HEK293 (cell line): ENCODE measurements at regions not wholly inside any gene's neighbourhood (a gene's known extent, or its start where the extent isn't known, plus 50 kb on each side); places are given as distances from the start of the nearest gene placed in this dataset.

Experiments used
- CTCF ChIA-PET: fragments of 350-600 bp; formaldehyde crosslinking; extraction: SDS; loops from one replicate; lab custom pipeline; 2021; ENCODE audit warnings: antibody characterized with exemption; lab: Yijun Ruan, JAX
- POLR2A ChIA-PET: fragments of 300-600 bp; formaldehyde crosslinking; extraction: SDS; loops from one replicate; lab custom pipeline; 2020; ENCODE audit warnings: antibody characterized with exemption, inconsistent platforms; lab: Yijun Ruan, JAX
- H3K27ac ChIP-seq: fragments of 200-500 bp; sonication (Bioruptor generic); 2 replicates; pipeline ENCODE4 v1.5.1; 2014; ENCODE audit warnings: low read depth, low read length, control low read depth, inconsistent platforms; ENCODE audit errors: extremely low read depth
- H3K36me3 ChIP-seq, 2 experiments: fragments of 200-500 bp in 1 of 2; sonication (Bioruptor generic) in 1 of 2; 1 replicate in 1 of 2; 2 replicates in 1 of 2; pipeline ENCODE4 v1.5.1; 2014 to 2017; ENCODE audit warnings: inconsistent platforms in 2 of 2, low read length in 2 of 2; ENCODE audit not compliant: control insufficient read depth in 2 of 2, insufficient read depth in 1 of 2
- H3K4me1 ChIP-seq: fragments of 200-500 bp; sonication (Bioruptor generic); 2 replicates; pipeline ENCODE4 v1.5.1; 2014; ENCODE audit warnings: mild to moderate bottlenecking, low read length, inconsistent platforms; ENCODE audit not compliant: control insufficient read depth, insufficient read depth
- H3K4me3 ChIP-seq: 2 replicates; pipeline ENCODE4 v1.5.1; 2011; ENCODE audit warnings: low read depth, mild to moderate bottlenecking, control low read depth, low read length, moderate library complexity
- H3K9me3 ChIP-seq: fragments of 200-500 bp; sonication (Bioruptor generic); 2 replicates; pipeline ENCODE4 v1.5.1; 2014; ENCODE audit warnings: low read depth, low read length, inconsistent platforms; ENCODE audit not compliant: control insufficient read depth, insufficient read depth
- KLF7 ChIP-seq: fragments of 450-650 bp; formaldehyde crosslinking; IDR thresholded peaks from 2 replicates; pipeline ENCODE4 v1.5.1; 2016; ENCODE audit warnings: missing biosample characterization, missing genetic modification characterization, borderline replicate concordance
- ZBTB48 ChIP-seq: fragments of 450-650 bp; formaldehyde crosslinking; IDR thresholded peaks from 2 replicates; pipeline ENCODE4 v1.5.1; 2016; ENCODE audit warnings: missing biosample characterization, missing genetic modification characterization
- ZBTB8A ChIP-seq: fragments of 450-650 bp; formaldehyde crosslinking; IDR thresholded peaks from 2 replicates; pipeline ENCODE4 v1.5.1; 2016; ENCODE audit warnings: missing biosample characterization, missing genetic modification characterization
- ZNF16 ChIP-seq: fragments of 450-650 bp; formaldehyde crosslinking; IDR thresholded peaks from 2 replicates; pipeline ENCODE4 v1.5.1; 2016; ENCODE audit warnings: low read depth, missing biosample characterization, missing genetic modification characterization
- ZNF169 ChIP-seq: fragments of 450-650 bp; formaldehyde crosslinking; IDR thresholded peaks from 2 replicates; pipeline ENCODE4 v1.5.1; 2016; ENCODE audit warnings: missing biosample characterization, missing genetic modification characterization
- ZNF223 ChIP-seq: fragments of 450-650 bp; formaldehyde crosslinking; IDR thresholded peaks from 2 replicates; pipeline ENCODE4 v1.5.1; 2016; ENCODE audit warnings: missing biosample characterization, missing genetic modification characterization
- ZNF239 ChIP-seq: fragments of 450-650 bp; formaldehyde crosslinking; IDR thresholded peaks from 2 replicates; pipeline ENCODE4 v1.5.1; 2016; ENCODE audit warnings: missing biosample characterization, missing genetic modification characterization
- ZNF24 ChIP-seq: fragments of 450-650 bp; formaldehyde crosslinking; IDR thresholded peaks from 2 replicates; pipeline ENCODE4 v1.5.1; 2016; ENCODE audit warnings: missing biosample characterization, missing genetic modification characterization
- ZNF391 ChIP-seq: fragments of 450-650 bp; formaldehyde crosslinking; IDR thresholded peaks from 2 replicates; pipeline ENCODE4 v1.5.1; 2016; ENCODE audit warnings: low read depth, missing biosample characterization, missing genetic modification characterization, borderline replicate concordance
- ZNF473 ChIP-seq: fragments of 450-650 bp; formaldehyde crosslinking; IDR thresholded peaks from 2 replicates; pipeline ENCODE4 v1.5.1; 2017; ENCODE audit warnings: missing biosample characterization, missing genetic modification characterization
- ZNF521 ChIP-seq: fragments of 450-650 bp; formaldehyde crosslinking; IDR thresholded peaks from 2 replicates; pipeline ENCODE4 v1.5.1; 2017; ENCODE audit warnings: missing biosample characterization, mild to moderate bottlenecking, missing genetic modification characterization
- ZNF555 ChIP-seq: fragments of 450-650 bp; formaldehyde crosslinking; conservative IDR thresholded peaks from 2 replicates; pipeline ENCODE4 v1.5.1; 2017; ENCODE audit warnings: missing biosample characterization, mild to moderate bottlenecking, missing genetic modification characterization, inconsistent platforms
- ZNF621 ChIP-seq: fragments of 450-650 bp; formaldehyde crosslinking; IDR thresholded peaks from 2 replicates; pipeline ENCODE4 v1.5.1; 2017; ENCODE audit warnings: missing biosample characterization, missing genetic modification characterization
- ZNF623 ChIP-seq: fragments of 450-650 bp; formaldehyde crosslinking; IDR thresholded peaks from 2 replicates; pipeline ENCODE4 v1.5.1; 2016; ENCODE audit warnings: missing biosample characterization, missing genetic modification characterization
- ZNF654 ChIP-seq: fragments of 450-650 bp; formaldehyde crosslinking; IDR thresholded peaks from 2 replicates; pipeline ENCODE4 v1.5.1; 2016; ENCODE audit warnings: low read depth, missing biosample characterization, missing genetic modification characterization
- ZNF792 ChIP-seq: fragments of 450-650 bp; formaldehyde crosslinking; IDR thresholded peaks from 2 replicates; pipeline ENCODE4 v1.5.1; 2016; ENCODE audit warnings: missing biosample characterization, missing genetic modification characterization
- TF ChIP-seq, protein P1 (sequence below): fragments of 450-650 bp; formaldehyde crosslinking; optimal IDR thresholded peaks from 2 replicates; pipeline ENCODE3; 2016; ENCODE audit warnings: missing biosample characterization, mild to moderate bottlenecking, missing genetic modification characterization
- TF ChIP-seq, protein P2 (sequence below): fragments of 450-650 bp; IDR thresholded peaks from 2 replicates; pipeline ENCODE4 v1.5.1; 2018; ENCODE audit warnings: missing biosample characterization, mild to moderate bottlenecking, missing genetic modification characterization
- TF ChIP-seq, protein P3 (sequence below): fragments of 450-650 bp; formaldehyde crosslinking; IDR thresholded peaks from 2 replicates; pipeline ENCODE4 v1.5.1; 2017; ENCODE audit warnings: missing biosample characterization, missing genetic modification characterization
- TF ChIP-seq, protein P4 (sequence below): fragments of 450-650 bp; formaldehyde crosslinking; conservative IDR thresholded peaks from 2 replicates; pipeline ENCODE4 v1.5.1; 2016; ENCODE audit warnings: low read depth, missing biosample characterization, missing genetic modification characterization
- TF ChIP-seq, protein P5 (sequence below): fragments of 450-650 bp; formaldehyde crosslinking; IDR thresholded peaks from 2 replicates; pipeline ENCODE4 v1.5.1; 2016; ENCODE audit warnings: missing biosample characterization, missing genetic modification characterization, low read depth
- TF ChIP-seq, protein P6 (sequence below): fragments of 450-650 bp; formaldehyde crosslinking; IDR thresholded peaks from 2 replicates; pipeline ENCODE4 v1.5.1; 2016; ENCODE audit warnings: missing biosample characterization, missing genetic modification characterization, low read depth
- TF ChIP-seq, protein P7 (sequence below): fragments of 450-650 bp; formaldehyde crosslinking; IDR thresholded peaks from 2 replicates; pipeline ENCODE4 v1.5.1; 2017; ENCODE audit warnings: missing biosample characterization, missing genetic modification characterization

DNA sequence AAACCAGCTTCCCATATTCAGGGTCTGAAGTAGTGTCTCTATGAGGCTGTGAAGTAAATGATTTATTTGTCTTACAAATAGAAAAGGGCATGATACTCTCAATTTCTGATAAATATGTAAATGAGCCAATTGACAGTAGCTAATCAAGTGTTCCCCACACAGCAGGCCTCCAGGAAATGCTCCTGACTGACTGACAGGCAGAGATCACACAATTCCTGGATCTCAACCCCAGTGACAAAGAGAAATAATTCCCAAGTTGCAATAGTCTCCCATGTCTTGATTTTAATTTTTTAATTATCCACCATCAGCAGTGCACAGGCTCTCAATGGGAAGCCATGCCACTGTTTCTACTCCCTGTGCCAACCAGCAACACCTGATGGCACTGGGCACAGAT lies 390.4 kb downstream of the SOX11 start (continued):
- TF ChIP-seq, protein P1, sequence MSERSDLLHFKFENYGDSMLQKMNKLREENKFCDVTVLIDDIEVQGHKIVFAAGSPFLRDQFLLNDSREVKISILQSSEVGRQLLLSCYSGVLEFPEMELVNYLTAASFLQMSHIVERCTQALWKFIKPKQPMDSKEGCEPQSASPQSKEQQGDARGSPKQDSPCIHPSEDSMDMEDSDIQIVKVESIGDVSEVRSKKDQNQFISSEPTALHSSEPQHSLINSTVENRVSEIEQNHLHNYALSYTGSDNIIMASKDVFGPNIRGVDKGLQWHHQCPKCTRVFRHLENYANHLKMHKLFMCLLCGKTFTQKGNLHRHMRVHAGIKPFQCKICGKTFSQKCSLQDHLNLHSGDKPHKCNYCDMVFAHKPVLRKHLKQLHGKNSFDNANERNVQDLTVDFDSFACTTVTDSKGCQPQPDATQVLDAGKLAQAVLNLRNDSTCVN (tag by site-specific recombination), result no peak
- TF ChIP-seq, protein P2, sequence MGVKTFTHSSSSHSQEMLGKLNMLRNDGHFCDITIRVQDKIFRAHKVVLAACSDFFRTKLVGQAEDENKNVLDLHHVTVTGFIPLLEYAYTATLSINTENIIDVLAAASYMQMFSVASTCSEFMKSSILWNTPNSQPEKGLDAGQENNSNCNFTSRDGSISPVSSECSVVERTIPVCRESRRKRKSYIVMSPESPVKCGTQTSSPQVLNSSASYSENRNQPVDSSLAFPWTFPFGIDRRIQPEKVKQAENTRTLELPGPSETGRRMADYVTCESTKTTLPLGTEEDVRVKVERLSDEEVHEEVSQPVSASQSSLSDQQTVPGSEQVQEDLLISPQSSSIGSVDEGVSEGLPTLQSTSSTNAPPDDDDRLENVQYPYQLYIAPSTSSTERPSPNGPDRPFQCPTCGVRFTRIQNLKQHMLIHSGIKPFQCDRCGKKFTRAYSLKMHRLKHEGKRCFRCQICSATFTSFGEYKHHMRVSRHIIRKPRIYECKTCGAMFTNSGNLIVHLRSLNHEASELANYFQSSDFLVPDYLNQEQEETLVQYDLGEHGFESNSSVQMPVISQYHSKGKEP (tag by site-specific recombination), result no peak
- no peak for TF ChIP-seq ZNF792 (tag by site-specific recombination)
- no peak for TF ChIP-seq ZNF391
- no peak for TF ChIP-seq ZNF16
- TF ChIP-seq ZNF239 (tag by site-specific recombination), result no peak
- no peak for TF ChIP-seq ZNF223

DNA sequence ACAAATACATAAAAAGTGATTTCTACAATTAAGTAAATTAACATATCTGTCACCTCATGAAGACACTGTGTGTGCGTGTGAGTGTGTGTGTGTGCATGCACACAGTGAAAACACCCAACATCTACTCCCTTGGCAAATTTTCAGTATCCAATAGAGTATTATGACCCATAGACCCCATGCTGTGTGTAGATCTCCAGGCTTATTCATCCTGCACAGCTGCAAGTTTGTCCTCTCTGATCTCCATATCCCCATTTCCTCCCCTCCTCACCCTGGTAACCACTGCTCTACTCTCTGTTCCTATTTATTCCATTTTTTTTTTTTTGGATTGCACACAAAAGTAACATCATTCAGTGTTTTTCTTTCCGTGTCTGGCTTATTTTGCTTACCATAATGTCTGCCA lies 391.0 kb downstream of the SOX11 start:
- no peak overlapping the region for H3K4me3 ChIP-seq
- H3K9me3 ChIP-seq, result no peaks in the 10 kb centered on the region
- ChIA-PET POLR2A (no interaction called here), CTCF (interaction anchor here (0.6 kb wide), 2 partner anchors 444 to 747 kb away, joined by 3 read pairs; no protein-coding TSS in a partner anchor)
- no peaks in the 10 kb centered on the region for H3K36me3 ChIP-seq
- no peaks in the 10 kb centered on the region for H3K4me1 ChIP-seq
- TF ChIP-seq ZNF654 (tag by site-specific recombination) (no peak), ZNF16 (no peak), ZNF473 (tag by site-specific recombination) (no peak), ZBTB48 (no peak), ZBTB8A (no peak), ZNF623 (tag by site-specific recombination) (no peak), ZNF24 (tag by site-specific recombination) (no peak), ZNF621 (tag by site-specific recombination) (no peak), ZNF521 (tag by site-specific recombination) (no peak), KLF7 (tag by site-specific recombination) (no peak), ZNF555 (tag by site-specific recombination) (no peak), ZNF169 (tag by site-specific recombination) (no peak)
- TF ChIP-seq, protein P3, sequence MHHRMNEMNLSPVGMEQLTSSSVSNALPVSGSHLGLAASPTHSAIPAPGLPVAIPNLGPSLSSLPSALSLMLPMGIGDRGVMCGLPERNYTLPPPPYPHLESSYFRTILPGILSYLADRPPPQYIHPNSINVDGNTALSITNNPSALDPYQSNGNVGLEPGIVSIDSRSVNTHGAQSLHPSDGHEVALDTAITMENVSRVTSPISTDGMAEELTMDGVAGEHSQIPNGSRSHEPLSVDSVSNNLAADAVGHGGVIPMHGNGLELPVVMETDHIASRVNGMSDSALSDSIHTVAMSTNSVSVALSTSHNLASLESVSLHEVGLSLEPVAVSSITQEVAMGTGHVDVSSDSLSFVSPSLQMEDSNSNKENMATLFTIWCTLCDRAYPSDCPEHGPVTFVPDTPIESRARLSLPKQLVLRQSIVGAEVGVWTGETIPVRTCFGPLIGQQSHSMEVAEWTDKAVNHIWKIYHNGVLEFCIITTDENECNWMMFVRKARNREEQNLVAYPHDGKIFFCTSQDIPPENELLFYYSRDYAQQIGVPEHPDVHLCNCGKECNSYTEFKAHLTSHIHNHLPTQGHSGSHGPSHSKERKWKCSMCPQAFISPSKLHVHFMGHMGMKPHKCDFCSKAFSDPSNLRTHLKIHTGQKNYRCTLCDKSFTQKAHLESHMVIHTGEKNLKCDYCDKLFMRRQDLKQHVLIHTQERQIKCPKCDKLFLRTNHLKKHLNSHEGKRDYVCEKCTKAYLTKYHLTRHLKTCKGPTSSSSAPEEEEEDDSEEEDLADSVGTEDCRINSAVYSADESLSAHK (tag by site-specific recombination), result no peak
- TF ChIP-seq, protein P4, sequence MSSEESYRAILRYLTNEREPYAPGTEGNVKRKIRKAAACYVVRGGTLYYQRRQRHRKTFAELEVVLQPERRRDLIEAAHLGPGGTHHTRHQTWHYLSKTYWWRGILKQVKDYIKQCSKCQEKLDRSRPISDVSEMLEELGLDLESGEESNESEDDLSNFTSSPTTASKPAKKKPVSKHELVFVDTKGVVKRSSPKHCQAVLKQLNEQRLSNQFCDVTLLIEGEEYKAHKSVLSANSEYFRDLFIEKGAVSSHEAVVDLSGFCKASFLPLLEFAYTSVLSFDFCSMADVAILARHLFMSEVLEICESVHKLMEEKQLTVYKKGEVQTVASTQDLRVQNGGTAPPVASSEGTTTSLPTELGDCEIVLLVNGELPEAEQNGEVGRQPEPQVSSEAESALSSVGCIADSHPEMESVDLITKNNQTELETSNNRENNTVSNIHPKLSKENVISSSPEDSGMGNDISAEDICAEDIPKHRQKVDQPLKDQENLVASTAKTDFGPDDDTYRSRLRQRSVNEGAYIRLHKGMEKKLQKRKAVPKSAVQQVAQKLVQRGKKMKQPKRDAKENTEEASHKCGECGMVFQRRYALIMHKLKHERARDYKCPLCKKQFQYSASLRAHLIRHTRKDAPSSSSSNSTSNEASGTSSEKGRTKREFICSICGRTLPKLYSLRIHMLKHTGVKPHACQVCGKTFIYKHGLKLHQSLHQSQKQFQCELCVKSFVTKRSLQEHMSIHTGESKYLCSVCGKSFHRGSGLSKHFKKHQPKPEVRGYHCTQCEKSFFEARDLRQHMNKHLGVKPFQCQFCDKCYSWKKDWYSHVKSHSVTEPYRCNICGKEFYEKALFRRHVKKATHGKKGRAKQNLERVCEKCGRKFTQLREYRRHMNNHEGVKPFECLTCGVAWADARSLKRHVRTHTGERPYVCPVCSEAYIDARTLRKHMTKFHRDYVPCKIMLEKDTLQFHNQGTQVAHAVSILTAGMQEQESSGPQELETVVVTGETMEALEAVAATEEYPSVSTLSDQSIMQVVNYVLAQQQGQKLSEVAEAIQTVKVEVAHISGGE (tag by site-specific recombination), result no peak
- TF ChIP-seq, protein P5, sequence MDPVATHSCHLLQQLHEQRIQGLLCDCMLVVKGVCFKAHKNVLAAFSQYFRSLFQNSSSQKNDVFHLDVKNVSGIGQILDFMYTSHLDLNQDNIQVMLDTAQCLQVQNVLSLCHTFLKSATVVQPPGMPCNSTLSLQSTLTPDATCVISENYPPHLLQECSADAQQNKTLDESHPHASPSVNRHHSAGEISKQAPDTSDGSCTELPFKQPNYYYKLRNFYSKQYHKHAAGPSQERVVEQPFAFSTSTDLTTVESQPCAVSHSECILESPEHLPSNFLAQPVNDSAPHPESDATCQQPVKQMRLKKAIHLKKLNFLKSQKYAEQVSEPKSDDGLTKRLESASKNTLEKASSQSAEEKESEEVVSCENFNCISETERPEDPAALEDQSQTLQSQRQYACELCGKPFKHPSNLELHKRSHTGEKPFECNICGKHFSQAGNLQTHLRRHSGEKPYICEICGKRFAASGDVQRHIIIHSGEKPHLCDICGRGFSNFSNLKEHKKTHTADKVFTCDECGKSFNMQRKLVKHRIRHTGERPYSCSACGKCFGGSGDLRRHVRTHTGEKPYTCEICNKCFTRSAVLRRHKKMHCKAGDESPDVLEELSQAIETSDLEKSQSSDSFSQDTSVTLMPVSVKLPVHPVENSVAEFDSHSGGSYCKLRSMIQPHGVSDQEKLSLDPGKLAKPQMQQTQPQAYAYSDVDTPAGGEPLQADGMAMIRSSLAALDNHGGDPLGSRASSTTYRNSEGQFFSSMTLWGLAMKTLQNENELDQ (tag by site-specific recombination), result no peak
- TF ChIP-seq, protein P6, sequence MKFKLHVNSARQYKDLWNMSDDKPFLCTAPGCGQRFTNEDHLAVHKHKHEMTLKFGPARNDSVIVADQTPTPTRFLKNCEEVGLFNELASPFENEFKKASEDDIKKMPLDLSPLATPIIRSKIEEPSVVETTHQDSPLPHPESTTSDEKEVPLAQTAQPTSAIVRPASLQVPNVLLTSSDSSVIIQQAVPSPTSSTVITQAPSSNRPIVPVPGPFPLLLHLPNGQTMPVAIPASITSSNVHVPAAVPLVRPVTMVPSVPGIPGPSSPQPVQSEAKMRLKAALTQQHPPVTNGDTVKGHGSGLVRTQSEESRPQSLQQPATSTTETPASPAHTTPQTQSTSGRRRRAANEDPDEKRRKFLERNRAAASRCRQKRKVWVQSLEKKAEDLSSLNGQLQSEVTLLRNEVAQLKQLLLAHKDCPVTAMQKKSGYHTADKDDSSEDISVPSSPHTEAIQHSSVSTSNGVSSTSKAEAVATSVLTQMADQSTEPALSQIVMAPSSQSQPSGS (tag by site-specific recombination), result no peak
- TF ChIP-seq, protein P7, sequence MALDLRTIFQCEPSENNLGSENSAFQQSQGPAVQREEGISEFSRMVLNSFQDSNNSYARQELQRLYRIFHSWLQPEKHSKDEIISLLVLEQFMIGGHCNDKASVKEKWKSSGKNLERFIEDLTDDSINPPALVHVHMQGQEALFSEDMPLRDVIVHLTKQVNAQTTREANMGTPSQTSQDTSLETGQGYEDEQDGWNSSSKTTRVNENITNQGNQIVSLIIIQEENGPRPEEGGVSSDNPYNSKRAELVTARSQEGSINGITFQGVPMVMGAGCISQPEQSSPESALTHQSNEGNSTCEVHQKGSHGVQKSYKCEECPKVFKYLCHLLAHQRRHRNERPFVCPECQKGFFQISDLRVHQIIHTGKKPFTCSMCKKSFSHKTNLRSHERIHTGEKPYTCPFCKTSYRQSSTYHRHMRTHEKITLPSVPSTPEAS, result no peak
- no peak overlapping the region for H3K27ac ChIP-seq
